ENCODE measurements at regions not wholly inside any gene's neighbourhood (a gene's known extent, or its start where the extent isn't known, plus 50 kb on each side); places are given as distances from the start of the nearest gene placed in this dataset.
A peak's percentile ranks its signal among the peaks of the same experiment; 100 is the strongest.
"Not testable (repeated sequence)": the region's sequence is repeated elsewhere in the genome, so short reads cannot be mapped to it uniquely, and the experiment has no call there.

- not testable (repeated sequence) for H3K36me3 ChIP-seq (ENCODE audit: control insufficient read depth in 3 of 3, insufficient read depth in 2 of 3, low read depth in 1 of 3, low read length in 3 of 3); H3K4me3 ChIP-seq (ENCODE audit: low read depth in 1 of 3, low read length in 3 of 3); H3K27ac ChIP-seq (ENCODE audit: low read depth in 1 of 3, low read length in 2 of 3); DNase-seq; H3K27me3 ChIP-seq (ENCODE audit: control insufficient read depth in 3 of 3, insufficient read depth in 3 of 3, low read length in 3 of 3); H3K9me3 ChIP-seq (ENCODE audit: control insufficient read depth in 2 of 2, insufficient read depth in 1 of 2, low read depth in 1 of 2, low read length in 1 of 2); H3K4me1 ChIP-seq (ENCODE audit: control insufficient read depth in 3 of 3, insufficient read depth in 2 of 3, low read depth in 1 of 3, low read length in 2 of 3); FAIRE-seq
- 78 to 91% (median 90%) methylated on average over 7 of the region's 7 CpGs for WGBS, 3 donors
Measured at GRCh38 chr18:8920856-8921787, 181.4 kb upstream of the NDUFV2 start.

- FAIRE-seq, result no peak
- peaks cover 0 to 18% of the 10 kb centered on the region in 2 donors for H3K9me3 ChIP-seq (ENCODE audit: control insufficient read depth in 2 of 2, insufficient read depth in 1 of 2, low read depth in 1 of 2, low read length in 1 of 2)
- no peaks in the 10 kb centered on the region for H3K36me3 ChIP-seq (ENCODE audit: control insufficient read depth in 3 of 3, insufficient read depth in 2 of 3, low read depth in 1 of 3, low read length in 3 of 3)
- no peak overlapping the region for H3K4me3 ChIP-seq (ENCODE audit: low read depth in 1 of 3, low read length in 3 of 3)
- no peaks in the 10 kb centered on the region for H3K4me1 ChIP-seq (ENCODE audit: control insufficient read depth in 3 of 3, insufficient read depth in 2 of 3, low read depth in 1 of 3, low read length in 2 of 3)
- H3K27me3 ChIP-seq (ENCODE audit: control insufficient read depth in 3 of 3, insufficient read depth in 3 of 3, low read length in 3 of 3), result no peaks in the 10 kb centered on the region
- H3K27ac ChIP-seq (ENCODE audit: low read depth in 1 of 3, low read length in 2 of 3), result no peak overlapping the region
- 80 to 91% (median 82%) methylated on average over 2 of the region's 2 CpGs for WGBS, 3 donors
- no peak for DNase-seq
Measured at GRCh38 chr18:8926464-8926863, 176.0 kb upstream of the NDUFV2 start.

- FAIRE-seq (no peak), DNase-seq (no peak)
- Histone ChIP-seq H3K36me3 (ENCODE audit: control insufficient read depth in 3 of 3, insufficient read depth in 2 of 3, low read depth in 1 of 3, low read length in 3 of 3) (no peaks in the 10 kb centered on the region), H3K27ac (ENCODE audit: low read depth in 1 of 3, low read length in 2 of 3) (no peak overlapping the region), H3K27me3 (ENCODE audit: control insufficient read depth in 3 of 3, insufficient read depth in 3 of 3, low read length in 3 of 3) (no peaks in the 10 kb centered on the region), H3K4me1 (ENCODE audit: control insufficient read depth in 3 of 3, insufficient read depth in 2 of 3, low read depth in 1 of 3, low read length in 2 of 3) (no peaks in the 10 kb centered on the region), H3K9me3 (ENCODE audit: control insufficient read depth in 2 of 2, insufficient read depth in 1 of 2, low read depth in 1 of 2, low read length in 1 of 2) (peaks cover 0 to 26% of the 10 kb centered on the region in 2 donors), H3K4me3 (ENCODE audit: low read depth in 1 of 3, low read length in 3 of 3) (no peak overlapping the region)
- 72 to 87% (median 84%) methylated on average over 2 of the region's 2 CpGs for WGBS, 3 donors
Measured at GRCh38 chr18:8928044-8928443, 174.5 kb upstream of the NDUFV2 start.

DNA sequence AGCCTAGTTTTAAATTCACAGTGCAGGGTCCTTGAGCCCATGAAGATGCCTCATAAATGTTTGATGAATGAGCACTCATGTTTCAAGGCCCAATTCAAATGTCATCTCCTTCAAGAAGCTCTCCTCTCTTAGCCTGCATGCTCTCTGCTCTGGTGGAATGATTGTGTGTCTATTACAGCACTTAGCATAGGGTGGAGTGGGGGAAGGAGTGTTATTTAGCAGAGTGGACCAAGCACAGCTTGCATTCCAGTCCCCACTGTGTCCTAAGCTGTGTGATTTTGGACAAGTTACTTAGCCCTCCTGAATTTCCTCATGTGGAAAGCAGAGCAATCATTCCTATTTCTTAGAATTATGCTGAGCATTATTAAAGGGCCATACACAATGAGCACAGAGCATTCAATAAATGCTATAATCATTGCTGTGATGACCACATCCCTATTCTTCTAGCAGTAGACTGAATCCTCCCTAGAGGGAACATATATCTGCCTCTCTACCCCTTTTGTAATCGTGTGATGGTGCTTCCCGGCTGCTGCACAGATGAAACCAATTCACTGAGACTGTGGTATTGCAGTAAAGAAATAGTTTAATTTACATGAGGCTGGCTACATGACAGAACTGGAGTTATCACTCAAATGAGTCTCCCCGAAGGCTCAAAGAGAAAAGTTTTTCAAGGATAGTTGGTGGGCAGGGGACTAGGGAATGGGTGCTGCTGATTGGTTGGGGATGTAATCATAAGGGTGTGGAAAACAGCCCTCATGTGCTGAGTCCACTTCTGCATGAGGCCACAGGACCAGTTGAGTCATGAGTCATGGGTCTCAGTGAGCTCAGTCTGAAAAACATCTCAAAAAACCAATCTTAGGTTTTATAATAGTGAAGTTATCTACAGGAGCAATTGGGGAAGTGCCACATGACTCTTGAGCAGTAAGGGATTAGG lies 173.4 kb upstream of the NDUFV2 start:
- Histone ChIP-seq H3K27ac (ENCODE audit: low read depth in 1 of 3, low read length in 2 of 3) (no peak overlapping the region), H3K36me3 (ENCODE audit: control insufficient read depth in 3 of 3, insufficient read depth in 2 of 3, low read depth in 1 of 3, low read length in 3 of 3) (no peaks in the 10 kb centered on the region), H3K4me3 (ENCODE audit: low read depth in 1 of 3, low read length in 3 of 3) (no peak overlapping the region), H3K4me1 (ENCODE audit: control insufficient read depth in 3 of 3, insufficient read depth in 2 of 3, low read depth in 1 of 3, low read length in 2 of 3) (no peaks in the 10 kb centered on the region), H3K9me3 (ENCODE audit: control insufficient read depth in 2 of 2, insufficient read depth in 1 of 2, low read depth in 1 of 2, low read length in 1 of 2) (peaks cover 0 to 26% of the 10 kb centered on the region in 2 donors), H3K27me3 (ENCODE audit: control insufficient read depth in 3 of 3, insufficient read depth in 3 of 3, low read length in 3 of 3) (no peaks in the 10 kb centered on the region)
- no peak for DNase-seq
- WGBS, 3 donors, result 86 to 95% (median 90%) methylated on average over 3 of the region's 3 CpGs
- FAIRE-seq, result no peak

GRCh38 chr18:8930990-8931616 lies 171.4 kb upstream of the NDUFV2 start:
- 49 to 70% (median 63%) methylated on average over 3 of the region's 3 CpGs for WGBS, 3 donors
- peaks cover 0 to 25% of the 10 kb centered on the region in 2 donors for H3K9me3 ChIP-seq (ENCODE audit: control insufficient read depth in 2 of 2, insufficient read depth in 1 of 2, low read depth in 1 of 2, low read length in 1 of 2)

GRCh38 chr18:8932866-8933265 lies 169.6 kb upstream of the NDUFV2 start:
- no peak for FAIRE-seq

More at GRCh38 chr18:8930990-8931616, 171.4 kb upstream of the NDUFV2 start:
- H3K4me3 ChIP-seq (ENCODE audit: low read depth in 1 of 3, low read length in 3 of 3), result no peak overlapping the region
- H3K36me3 ChIP-seq (ENCODE audit: control insufficient read depth in 3 of 3, insufficient read depth in 2 of 3, low read depth in 1 of 3, low read length in 3 of 3), result no peaks in the 10 kb centered on the region
- DNase-seq, result no peak
- no peak for FAIRE-seq
- H3K27me3 ChIP-seq (ENCODE audit: control insufficient read depth in 3 of 3, insufficient read depth in 3 of 3, low read length in 3 of 3), result no peaks in the 10 kb centered on the region
- no peak overlapping the region for H3K27ac ChIP-seq (ENCODE audit: low read depth in 1 of 3, low read length in 2 of 3)
- H3K4me1 ChIP-seq (ENCODE audit: control insufficient read depth in 3 of 3, insufficient read depth in 2 of 3, low read depth in 1 of 3, low read length in 2 of 3), result peaks cover 0 to 2% (median 0%) of the 10 kb centered on the region in 3 donors

DNA sequence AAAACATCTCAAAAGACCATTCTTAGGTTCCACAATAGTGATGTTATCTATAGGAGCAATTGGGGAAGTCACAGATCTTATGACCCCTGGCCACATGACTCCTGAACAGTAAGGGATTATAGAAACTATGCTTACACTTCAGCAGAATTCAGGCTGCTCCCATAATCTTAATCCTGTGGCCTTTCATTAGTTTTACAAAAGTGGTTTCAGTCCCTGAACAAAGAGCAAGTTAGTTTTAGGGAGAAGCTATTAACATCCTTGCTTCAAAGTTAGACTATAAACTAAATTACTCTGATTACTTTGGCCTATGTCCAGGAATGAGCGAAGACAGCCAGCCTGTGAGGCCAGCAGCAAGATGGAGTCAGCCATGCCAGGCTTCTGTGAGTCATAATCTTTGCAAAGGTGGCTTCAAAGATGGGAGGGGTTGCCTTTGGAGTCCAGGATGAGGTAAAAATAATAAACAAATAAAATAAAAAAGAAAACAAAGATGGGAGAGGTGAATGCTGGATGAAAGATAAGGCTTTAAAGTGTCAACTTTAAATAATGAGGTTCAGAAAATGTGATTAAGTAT lies 168.7 kb upstream of the NDUFV2 start:
- WGBS, 3 donors, result 11 to 47% (median 16%) methylated on average over 1 of the region's 1 CpG
- H3K4me3 ChIP-seq (ENCODE audit: low read depth in 1 of 3, low read length in 3 of 3), result no peak overlapping the region
- peaks cover 0 to 20% of the 10 kb centered on the region in 2 donors for H3K9me3 ChIP-seq (ENCODE audit: control insufficient read depth in 2 of 2, insufficient read depth in 1 of 2, low read depth in 1 of 2, low read length in 1 of 2)
- DNase-seq (peak in 1 of 2 donors; percentile 20), FAIRE-seq (no peak)
- H3K27ac ChIP-seq (ENCODE audit: low read depth in 1 of 3, low read length in 2 of 3), result no peak overlapping the region
- H3K4me1 ChIP-seq (ENCODE audit: control insufficient read depth in 3 of 3, insufficient read depth in 2 of 3, low read depth in 1 of 3, low read length in 2 of 3), result peaks cover 0 to 16% (median 0%) of the 10 kb centered on the region in 3 donors
- H3K36me3 ChIP-seq (ENCODE audit: control insufficient read depth in 3 of 3, insufficient read depth in 2 of 3, low read depth in 1 of 3, low read length in 3 of 3), result no peaks in the 10 kb centered on the region
- H3K27me3 ChIP-seq (ENCODE audit: control insufficient read depth in 3 of 3, insufficient read depth in 3 of 3, low read length in 3 of 3), result no peaks in the 10 kb centered on the region

More at GRCh38 chr18:8932866-8933265, 169.6 kb upstream of the NDUFV2 start:
- Histone ChIP-seq H3K36me3 (ENCODE audit: control insufficient read depth in 3 of 3, insufficient read depth in 2 of 3, low read depth in 1 of 3, low read length in 3 of 3) (no peaks in the 10 kb centered on the region), H3K27ac (ENCODE audit: low read depth in 1 of 3, low read length in 2 of 3) (no peak overlapping the region), H3K9me3 (ENCODE audit: control insufficient read depth in 2 of 2, insufficient read depth in 1 of 2, low read depth in 1 of 2, low read length in 1 of 2) (peaks cover 0 to 23% of the 10 kb centered on the region in 2 donors), H3K4me3 (ENCODE audit: low read depth in 1 of 3, low read length in 3 of 3) (no peak overlapping the region), H3K4me1 (ENCODE audit: control insufficient read depth in 3 of 3, insufficient read depth in 2 of 3, low read depth in 1 of 3, low read length in 2 of 3) (peaks cover 0 to 16% (median 0%) of the 10 kb centered on the region in 3 donors), H3K27me3 (ENCODE audit: control insufficient read depth in 3 of 3, insufficient read depth in 3 of 3, low read length in 3 of 3) (no peaks in the 10 kb centered on the region)
- DNase-seq, result no peak

GRCh38 chr18:8935346-8935745 lies 167.2 kb upstream of the NDUFV2 start:
- not testable (repeated sequence) for H3K36me3 ChIP-seq (ENCODE audit: control insufficient read depth in 3 of 3, insufficient read depth in 2 of 3, low read depth in 1 of 3, low read length in 3 of 3); H3K9me3 ChIP-seq (ENCODE audit: control insufficient read depth in 2 of 2, insufficient read depth in 1 of 2, low read depth in 1 of 2, low read length in 1 of 2); H3K27me3 ChIP-seq (ENCODE audit: control insufficient read depth in 3 of 3, insufficient read depth in 3 of 3, low read length in 3 of 3); H3K4me3 ChIP-seq (ENCODE audit: low read depth in 1 of 3, low read length in 3 of 3); FAIRE-seq; H3K27ac ChIP-seq (ENCODE audit: low read depth in 1 of 3, low read length in 2 of 3); DNase-seq
- 92 to 96% (median 93%) methylated on average over 14 to 24 of the region's 24 CpGs for WGBS, 3 donors
- peaks cover 0 to 16% (median 0%) of the 10 kb centered on the region in 3 donors for H3K4me1 ChIP-seq (ENCODE audit: control insufficient read depth in 3 of 3, insufficient read depth in 2 of 3, low read depth in 1 of 3, low read length in 2 of 3)
